CD4-positive, alpha-beta T cell treated with Interleukin-15 for 4 hours (primary cell): ENCODE measurements at regions not wholly inside any gene's neighbourhood (a gene's known extent, or its start where the extent isn't known, plus 50 kb on each side); places are given as distances from the start of the nearest gene placed in this dataset.

Experiments used
- DNase-seq: peaks from one replicate; pipeline ENCODE4 v3.0.0-alpha.2; 2020; ENCODE audit warnings: low spot score

DNA sequence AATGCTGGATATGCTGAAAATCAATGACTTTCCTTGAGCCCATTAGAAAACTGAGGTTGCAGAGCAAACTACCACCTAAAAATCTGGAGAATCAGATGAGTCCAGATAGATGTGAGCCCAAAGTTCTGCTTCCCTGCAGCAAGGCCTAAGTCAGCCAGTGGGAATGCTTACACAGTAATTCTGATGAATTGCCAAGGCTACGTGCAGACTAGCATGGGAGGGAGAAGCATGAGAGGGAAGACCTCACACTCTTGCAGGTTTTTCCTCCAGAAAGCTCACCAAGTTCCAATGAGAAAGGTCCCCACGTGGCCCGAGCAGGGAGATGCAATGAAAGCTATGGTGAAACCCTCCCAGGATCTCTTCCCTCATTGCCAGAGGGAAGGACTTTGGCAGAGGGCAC is 104.8 kb upstream of the SIRPA start:
- no peak for DNase-seq

DNA sequence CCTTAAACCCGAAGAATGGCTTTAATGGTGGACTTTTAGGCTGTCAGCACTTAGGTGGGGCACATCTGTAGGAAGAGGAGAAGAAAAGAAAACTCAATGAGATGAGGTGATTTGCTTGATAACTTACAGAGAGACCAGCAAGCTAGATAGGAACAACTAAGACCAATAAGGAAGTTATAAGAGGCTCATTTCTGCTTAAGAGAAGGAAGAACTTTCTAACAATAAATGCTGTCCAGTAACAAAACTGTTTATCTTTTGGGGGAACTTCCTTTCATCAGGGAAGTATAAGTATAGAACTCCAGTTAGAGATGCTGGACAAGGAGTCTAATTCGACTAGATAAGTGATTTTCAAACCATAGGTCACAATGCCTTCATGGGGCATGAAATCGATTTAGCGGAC is 107.2 kb upstream of the SIRPA start:
- DNase-seq = no peak

DNA sequence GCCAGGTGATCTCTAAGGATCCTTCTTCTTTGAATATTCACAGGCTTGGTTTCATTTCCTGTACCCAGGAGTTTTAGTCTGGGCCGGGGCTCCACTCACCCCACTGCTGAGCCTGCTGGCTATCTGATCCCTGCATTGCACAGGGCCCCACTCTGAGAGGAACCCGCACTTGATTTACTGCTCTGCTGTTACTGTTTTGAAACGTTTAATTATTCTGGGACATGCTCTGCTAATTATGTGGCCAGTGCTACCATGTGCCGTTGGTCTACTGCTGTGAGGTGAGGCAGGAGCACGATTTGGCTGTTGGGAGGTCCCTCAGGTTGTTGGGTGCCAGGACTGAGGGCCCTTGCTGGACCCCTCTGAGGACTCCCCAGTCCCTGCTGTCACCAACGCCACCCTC is 108.7 kb upstream of the SIRPA start:
- DNase-seq = no peak

DNA sequence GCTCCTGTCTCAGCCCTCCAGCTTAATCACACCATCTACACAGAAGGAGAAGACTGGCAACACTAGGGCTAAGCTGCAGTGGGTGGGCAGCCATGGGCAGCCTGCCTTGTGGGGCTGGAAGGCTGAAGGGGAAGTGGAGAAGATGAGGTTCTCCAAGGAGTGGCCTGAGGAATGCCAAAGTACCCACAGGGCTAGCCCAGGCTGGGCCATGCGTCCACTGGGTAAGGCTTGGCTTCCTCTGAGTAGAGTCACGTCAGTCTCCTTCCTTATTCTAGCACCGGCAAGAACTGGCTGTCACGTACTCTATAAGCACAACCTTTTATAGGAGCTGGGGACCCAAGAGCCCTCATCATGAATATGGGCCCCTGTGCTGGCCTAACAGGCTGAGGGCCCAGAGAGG is 110.6 kb upstream of the SIRPA start:
- DNase-seq = no peak

DNA sequence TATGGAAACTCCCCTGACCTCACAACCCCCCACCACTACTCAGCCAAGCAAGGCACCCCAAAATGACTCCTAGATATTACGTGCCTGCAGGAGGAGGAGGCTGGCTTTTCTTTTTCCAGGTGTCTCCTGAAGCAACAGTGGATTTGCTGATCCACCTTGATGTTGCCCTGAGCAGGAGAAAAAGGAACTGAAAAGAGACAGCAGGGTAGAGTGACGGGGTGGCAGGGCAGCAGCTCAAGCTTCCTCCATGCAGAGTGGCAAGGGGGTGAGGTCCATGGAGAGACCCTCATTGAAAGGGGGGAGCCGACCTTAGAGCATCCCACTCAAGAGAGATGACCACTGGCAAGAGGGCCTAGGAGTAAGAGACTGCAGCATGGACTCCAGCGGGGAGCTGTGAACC is 112.0 kb upstream of the SIRPA start:
- DNase-seq = no peak

DNA sequence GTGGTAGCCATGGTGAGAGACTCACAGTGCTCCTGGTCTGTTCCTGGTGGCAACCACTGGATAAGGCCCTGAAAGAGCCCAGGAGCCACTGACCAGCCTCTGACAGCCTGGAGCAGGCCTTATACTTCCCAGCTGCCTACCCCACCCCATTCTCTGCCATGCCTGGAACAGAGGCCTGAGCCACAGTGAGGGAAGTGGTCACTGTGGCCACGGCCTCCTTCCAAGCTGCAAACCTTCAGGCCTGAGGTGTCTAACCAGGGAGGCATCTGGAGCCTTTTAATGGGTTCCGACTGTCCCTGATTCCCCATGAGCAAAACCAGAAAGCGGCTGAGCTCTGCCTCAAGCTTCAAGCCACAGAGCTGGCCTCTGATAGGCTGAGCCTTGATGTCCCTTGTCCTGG is 113.0 kb upstream of the SIRPA start:
- DNase-seq = no peak

DNA sequence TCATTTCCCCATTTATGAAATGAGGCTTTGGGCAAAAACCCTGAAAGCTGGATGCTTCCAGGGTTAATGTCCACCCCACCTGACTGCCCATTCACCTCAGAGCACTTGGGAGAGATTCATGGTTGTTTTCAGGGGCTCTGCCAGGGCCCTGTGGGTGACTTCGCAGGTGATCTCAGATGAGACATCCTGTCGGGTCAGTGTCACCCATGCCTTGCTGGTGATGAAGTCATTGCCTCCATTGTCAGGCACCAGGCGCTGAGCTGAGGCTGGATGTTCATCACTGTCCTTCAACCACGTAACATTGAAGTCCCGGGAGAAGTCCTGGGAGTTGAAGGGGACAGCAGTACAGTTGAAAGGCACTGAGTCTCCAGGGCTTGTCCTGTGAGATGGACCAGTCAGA is 115.6 kb upstream of the SIRPA start:
- no peak for DNase-seq

DNA sequence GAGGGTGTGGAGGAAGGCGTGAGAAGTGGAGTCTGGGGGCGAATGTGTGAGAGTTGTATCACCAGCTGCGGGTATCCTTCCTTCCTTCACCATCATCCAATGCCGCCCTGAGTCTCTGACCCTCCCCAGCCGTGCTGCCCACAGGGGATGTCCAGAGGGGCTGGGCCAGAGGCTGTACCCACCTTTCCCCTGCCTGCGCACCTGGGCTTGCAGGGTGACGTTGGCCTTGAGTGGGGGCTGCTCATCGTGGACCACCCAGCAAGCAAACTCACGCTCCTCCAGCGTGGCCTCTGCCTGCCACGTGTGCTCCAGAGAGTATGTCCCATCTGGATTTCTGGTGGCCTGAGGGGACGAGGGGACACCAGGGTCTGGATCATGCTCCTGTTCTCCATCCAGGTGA is 116.9 kb upstream of the SIRPA start:
- no peak for DNase-seq

DNA sequence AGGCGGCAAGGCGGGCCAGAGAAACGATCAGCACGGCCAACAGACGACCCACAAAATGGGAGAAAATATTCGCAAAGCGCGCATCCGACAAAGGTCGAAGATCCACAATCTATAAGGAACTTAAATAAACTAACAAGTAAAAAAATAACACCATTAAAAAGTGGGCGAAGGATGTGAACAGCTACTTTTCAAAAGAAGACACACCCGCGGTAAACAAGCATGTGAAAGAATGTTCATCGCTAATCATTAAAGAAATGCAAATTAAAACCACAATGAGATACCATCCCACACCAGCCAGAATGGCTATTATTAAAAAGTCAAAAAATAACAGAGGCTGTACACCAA is 117.8 kb upstream of the SIRPA start:
- DNase-seq = no peak

DNA sequence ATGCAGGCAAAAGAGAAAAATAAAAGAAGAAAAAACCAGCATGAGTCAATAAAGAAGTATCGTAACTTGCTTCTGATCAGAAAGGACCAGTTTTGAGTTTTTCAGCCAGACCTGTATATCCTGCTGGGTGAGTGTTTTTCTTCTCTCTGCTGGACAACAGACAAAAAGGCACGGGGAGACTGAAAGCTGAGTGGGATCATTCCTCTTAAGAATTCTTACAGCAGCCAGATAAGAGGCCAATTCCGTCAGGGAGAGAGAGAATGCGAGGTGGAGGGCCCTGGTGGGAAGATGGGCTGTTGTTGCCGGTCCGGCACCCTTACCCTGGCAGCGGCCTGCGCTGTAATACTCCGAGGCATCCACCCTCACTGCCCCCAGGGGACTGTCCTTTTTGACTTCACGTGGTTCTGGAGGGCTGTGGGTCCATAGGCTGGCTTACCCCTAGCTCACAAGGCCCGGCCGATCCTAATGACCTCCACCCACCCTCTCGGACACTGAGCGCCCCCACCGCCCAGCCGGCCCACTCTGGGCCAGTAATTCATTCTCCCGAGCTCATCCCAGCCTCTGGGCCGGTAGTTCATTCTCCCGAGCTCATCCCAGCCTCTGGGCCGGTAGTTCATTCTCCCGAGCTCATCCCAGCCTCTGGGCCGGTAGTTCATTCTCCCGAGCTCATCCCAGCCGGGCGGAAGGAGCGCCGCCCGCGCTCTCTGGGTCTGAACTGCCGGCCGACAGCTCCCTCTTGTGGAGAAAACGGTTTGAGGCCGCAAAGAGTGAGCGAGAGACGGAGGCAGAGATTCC is 118.3 kb upstream of the SIRPA start:
- peak; percentile 86 for DNase-seq

DNA sequence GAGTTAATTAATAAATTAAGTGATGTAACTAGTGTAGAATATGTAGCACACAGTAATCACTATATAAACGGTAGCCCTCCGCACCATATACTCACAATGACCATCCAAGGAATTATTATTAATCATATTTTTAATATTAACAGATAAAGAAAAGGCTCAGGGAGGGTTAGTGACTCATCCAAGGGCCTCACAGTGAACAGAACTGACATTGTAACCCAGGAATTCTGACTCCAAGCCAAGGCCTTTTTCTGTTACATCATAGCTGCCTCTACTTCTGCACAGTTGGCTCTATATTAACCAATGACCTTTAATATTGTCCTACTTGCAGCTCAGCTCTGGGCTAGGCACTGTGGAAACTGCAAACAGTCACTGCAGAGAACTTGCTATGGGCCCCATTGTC is 117.5 kb upstream of the SIRPG start:
- DNase-seq = no peak

DNA sequence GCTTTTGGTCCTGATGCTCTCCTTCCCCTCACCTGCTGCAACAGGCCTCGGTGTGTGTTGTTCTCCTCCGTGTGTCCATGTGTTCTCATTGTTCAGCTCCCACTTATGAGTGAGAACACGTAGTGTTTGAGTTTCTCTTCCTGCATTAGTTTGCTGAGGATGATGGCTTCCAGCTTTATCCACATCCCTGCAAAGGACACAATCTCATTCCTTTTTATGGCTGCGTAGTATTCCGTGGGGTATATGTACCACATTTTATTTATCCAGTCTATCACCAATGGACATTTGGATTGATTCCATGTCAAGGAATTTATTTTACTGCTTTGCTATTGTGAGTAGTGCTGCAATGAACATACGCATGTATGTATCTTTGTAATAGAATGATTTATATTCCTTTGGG is 116.9 kb upstream of the SIRPG start:
- no peak for DNase-seq

DNA sequence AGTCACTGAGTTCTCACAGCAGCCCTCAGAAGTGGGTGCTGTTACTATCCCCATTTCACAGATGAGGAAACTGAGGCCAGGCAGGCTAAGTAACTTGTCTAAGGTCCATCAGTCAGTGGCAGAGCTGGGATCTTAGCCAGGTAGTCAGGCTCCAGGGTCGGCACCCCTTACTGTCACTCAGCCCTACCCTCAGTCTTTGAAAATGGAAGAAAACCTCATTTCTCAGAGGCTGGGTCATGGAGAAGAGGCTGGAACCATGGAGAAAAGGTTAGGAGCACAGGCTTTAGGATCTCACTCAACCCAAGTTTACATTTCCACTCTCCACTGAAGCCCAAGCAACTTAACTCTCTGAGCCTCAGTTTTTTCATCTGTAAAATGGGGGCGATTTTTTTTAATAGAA is 116.2 kb upstream of the SIRPG start:
- no peak for DNase-seq

DNA sequence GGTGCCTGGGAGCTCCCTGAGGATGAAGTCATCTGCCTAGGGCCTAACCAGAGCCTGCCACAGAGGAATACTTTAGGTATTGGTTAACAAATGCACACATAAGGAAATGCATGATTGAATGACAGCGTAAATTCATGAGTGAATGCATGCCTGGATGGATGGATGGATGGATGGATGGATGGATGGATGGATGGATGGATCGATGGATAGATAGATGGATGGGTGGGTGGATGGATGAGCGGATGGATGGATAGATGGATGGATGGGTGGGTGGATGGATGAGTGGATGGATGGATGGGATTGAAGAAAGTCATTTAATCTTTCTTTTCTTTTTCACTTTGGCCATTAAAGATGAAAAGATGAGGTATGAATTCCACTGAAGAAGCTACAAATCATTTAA is 111.9 kb upstream of the SIRPG start:
- no peak for DNase-seq

DNA sequence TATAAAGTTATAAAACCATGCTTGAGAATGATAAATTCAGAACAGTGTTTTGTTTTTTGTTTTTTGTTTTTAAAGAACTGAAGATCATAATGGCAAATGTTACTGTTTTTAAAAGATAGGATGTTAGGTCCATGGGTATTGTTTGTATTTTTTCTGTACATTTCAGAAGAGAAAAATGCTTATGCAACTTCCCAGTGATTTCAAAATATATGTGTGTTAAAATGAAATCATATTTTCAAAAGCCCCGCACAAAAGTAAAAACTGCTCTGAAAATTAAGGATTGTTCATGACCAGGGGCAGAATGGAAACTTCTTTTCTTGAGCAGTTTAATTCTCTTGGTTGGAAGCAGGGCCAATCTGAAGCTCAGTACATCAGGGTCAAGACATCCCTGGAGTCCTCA is 109.2 kb upstream of the SIRPG start:
- no peak for DNase-seq

DNA sequence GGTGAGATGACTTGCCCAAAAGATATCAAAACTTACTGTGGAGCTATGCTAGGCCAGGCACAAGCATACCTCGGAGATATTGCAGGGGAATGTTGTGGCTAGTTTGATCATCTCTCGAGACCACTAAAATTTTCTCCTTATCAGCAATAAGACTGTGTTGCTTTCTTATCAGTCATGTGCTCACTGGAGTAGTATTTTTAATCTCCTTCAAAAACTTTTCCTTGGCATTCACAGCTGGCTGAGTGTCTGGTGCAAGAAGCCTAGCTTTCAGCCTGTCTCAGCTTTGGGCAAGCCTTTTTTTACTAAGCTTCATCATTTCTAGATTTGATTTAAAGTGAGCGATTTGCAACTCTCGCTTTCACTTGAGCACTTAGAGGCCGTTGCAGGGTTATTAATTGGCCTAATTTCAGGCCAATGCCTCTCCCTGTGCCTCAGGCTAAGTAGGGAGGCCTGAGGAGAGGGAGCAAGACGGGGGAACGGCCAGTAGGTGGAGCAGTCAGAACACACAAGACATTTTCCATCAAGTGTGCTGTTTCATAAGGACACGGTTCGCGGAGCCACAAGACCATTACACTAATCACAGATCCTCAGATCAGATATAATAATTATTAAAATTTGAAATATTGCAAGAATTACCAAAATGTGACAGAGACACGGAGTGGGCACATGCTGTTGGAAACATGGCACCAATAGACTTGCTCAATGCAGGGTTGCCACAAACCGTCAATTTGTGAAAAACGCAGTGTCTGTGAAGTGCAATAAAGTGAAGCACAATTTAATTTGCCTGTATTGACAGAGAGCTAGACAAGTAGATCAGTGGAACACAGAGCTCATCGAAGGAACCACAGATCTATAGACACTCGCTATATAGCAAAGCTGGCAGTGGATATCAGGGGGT is 106.8 kb upstream of the SIRPG start:
- peak; percentile 53 for DNase-seq

DNA sequence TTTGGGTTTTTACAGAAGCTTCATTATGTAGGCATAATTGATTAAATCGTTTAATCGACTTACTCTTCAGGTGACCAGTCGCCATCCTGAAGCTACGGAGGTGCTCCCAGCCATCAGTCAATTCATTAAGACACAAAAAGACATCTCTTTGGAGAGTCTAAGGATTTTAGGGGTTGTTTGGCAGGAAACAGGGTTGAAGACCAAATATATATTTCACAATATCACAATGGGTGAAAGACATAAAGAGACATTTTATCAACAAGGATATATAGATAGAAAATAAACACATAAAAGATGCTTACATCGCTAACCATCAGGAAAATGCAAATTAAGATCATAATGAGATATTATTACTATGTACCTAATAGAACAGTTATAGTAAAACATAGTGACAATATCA is 104.0 kb upstream of the SIRPG start:
- no peak for DNase-seq

DNA sequence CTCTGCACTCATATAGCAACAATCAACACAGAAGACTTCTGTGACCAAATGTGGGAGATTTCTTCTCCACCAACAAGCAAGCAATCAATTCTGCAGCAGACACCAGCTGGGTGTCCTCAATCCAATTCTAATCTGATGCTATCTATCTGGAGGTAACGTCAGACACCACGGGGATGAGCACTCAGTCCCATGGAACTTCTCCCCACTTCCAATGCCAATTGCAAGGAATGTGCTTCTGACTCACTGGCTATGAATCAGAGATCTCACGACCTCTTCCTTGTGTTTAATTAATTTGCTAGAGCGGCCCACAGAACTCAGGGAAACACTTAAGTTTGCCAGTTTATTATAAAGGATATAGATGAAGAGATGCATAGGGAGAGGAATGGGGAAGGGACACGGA is 103.5 kb upstream of the SIRPG start:
- DNase-seq = no peak

DNA sequence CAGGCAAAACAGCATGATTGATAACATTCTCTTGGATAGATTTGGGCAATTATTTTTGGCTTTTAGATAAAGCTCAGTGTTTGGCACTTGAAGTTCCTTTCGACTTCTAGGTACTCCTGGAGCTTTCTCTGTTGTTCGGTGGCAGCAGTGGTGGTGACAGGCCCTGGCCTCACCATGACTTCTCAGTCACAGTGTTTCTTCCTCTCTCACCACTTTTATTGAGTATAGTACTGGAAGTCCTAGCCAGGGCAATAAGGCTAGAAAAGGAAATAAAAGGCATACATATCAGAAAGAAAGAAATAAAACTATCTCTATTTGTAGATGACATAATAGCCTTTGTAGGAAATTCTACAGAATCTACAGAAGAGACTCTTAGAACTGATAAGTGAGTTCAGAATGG is 101.2 kb upstream of the SIRPG start:
- DNase-seq = no peak

DNA sequence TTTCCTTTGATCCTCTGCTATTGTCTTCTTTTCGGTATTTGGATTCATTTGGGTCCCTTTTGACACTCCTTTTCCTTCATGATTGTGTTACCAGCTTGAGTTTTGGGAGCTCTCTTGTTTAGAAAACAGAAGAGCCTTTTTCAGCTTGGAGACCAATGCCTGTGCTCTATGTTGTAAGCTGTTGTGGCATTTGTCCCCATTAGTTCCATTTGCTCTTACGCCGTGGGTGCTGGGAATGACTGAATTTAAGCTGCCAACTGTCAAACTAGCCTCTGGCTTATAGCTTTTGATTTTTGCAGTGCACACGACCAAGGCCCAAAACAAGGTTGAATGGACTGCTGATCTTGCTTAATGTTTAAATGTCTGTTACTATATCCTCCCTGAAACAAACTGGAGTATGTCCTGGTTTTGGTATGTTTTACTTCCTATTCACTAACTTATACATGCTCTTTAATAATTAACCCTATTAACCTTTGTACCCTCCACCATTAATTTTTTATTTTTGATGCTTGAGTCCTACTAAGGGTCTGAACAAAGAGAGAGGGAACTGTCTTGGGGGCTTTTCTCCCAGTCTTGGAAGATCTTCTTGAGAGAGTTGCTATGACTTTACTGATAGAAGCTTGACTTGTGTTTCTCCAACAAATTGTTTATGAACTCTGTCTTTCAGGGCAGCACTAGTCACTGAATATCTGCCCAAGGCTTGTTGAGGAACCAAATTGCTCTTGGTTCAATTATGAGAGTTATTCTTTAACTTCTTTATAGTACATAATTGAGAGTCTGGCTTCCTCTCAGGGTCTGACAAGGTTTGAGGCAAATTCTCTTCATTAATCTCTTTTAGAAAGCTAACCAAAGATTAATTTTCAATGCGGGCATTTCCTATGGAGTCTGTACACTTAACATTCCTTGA is 100.3 kb upstream of the SIRPG start:
- no peak for DNase-seq

DNA sequence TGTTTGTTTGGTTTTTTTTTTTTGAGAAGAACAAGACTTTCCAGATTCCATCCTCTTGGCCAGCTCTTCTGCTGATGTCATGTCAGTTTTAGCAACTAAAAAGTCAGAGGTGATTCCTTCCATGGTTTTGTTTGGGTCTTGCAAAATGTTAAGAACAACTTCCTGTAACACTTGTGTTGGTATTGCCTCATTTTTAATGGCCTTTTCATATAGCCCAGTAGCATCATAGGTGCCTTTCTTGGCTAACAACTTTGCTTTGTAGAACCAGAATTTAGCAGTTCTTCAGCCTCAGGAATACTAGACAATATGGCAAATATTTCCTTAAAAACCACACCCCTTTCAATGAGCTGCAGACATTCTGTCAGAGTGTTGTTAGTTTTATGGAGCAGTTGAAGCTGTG is 99.5 kb upstream of the SIRPG start:
- DNase-seq = no peak

DNA sequence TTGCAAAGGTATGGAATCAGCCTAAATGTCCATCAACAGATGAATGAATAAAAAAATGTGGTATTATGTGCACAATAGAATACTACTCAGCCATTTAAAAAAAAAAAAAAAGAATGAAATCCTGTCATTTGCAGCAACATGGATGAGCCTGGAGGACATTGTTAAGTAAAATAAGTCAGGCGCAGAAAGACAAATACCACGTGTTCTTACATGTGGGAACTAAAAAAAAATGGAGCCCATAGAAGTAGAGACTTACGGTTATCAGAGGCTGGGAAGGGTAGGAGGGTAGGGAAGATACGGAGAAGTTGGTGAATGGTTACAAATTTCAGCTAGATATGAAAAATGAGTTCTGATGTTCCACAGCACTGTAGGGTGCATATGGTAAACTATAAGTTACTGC is 97.2 kb upstream of the SIRPG start:
- no peak for DNase-seq

DNA sequence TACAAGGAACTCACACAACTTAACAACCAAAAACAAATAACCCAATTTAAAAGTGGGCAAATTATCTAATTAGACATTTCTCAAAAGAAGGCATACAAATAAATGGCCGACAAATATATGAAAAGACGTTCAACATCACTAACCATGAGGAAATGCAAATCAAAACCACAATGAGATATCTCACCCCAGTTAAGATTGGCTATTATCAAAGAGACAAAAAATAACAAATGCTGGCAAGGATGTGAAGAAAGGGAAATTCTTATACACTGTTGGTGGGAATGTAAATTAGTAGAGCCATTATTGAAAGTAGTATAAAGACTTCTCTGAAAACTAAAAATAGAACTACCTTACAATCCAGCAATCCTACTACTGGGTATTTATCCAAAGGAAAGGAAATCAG is 96.7 kb upstream of the SIRPG start:
- DNase-seq = no peak
